CD4-positive, alpha-beta T cell treated with Interleukin-6 for 4 hours (primary cell): ENCODE measurements at regions not wholly inside any gene's neighbourhood (a gene's known extent, or its start where the extent isn't known, plus 50 kb on each side); places are given as distances from the start of the nearest gene placed in this dataset.
"Not testable (repeated sequence)": the region's sequence is repeated elsewhere in the genome, so short reads cannot be mapped to it uniquely, and the experiment has no call there.

Experiments used
- DNase-seq: peaks from one replicate; pipeline ENCODE4 v3.0.0-alpha.2; 2020; ENCODE audit warnings: mixed read lengths

DNA sequence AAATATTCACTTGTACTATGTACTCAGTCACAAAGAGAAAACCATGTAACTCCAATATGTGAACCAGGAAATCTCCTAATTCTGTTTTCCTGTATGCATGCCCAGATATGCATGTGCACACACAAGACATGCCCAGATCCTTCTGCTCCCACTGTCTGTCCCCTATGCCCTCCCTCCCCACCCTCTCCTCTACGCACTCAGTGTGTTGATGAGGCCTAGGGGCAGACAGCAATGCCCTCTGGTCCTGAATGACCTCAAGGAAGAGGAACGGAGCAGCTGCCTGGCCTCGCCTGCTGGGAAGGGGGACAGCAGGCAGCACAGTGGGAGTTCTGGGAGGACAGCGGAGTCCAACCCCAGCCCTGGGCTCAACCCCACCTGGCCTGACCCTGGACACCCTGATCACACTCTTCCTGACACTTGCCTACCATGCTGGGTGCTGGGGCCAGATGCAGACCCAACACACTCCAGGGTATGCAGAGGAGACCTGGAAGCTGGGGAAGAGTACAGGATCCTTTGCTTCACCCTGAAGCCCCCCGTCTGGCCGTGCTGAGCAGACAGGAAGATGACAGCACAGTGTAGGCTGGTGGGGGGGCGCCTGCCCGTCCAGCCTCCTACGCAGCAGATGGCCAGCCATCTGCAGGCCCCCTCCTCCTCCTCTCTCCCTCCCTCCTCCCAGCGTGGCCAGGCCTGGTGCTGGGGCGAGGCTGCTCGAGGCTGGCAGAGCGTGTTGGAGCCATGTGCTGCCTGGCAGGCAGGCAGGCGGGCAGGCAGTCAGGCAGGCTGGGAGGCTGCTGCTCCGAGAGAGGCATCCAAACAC, 106.6 kb upstream of the NCOR2 start:
- DNase-seq: no peak

GRCh38 chr12:124669271-124669721, 101.9 kb upstream of the NCOR2 start:
- DNase-seq: not testable (repeated sequence)

DNA sequence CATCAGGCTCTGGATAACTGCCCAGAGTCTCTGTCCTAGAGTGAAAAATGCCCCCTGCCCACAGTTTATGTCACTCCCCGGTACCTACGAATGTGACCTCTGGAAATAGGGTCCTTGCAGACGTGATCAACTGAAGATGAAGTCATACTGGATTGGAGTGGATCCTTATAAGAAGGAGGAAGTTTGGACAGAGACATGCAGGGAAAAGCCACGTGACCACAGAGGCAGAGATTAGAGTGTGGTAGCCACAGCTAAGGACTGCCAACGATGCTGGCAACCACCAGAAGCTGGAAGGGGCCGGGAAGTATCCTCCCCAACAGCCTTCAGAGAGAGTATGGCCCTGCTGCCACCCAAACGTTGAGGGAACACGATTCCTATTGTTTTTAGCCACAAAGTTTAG, 101.2 kb upstream of the NCOR2 start:
- DNase-seq: no peak

DNA sequence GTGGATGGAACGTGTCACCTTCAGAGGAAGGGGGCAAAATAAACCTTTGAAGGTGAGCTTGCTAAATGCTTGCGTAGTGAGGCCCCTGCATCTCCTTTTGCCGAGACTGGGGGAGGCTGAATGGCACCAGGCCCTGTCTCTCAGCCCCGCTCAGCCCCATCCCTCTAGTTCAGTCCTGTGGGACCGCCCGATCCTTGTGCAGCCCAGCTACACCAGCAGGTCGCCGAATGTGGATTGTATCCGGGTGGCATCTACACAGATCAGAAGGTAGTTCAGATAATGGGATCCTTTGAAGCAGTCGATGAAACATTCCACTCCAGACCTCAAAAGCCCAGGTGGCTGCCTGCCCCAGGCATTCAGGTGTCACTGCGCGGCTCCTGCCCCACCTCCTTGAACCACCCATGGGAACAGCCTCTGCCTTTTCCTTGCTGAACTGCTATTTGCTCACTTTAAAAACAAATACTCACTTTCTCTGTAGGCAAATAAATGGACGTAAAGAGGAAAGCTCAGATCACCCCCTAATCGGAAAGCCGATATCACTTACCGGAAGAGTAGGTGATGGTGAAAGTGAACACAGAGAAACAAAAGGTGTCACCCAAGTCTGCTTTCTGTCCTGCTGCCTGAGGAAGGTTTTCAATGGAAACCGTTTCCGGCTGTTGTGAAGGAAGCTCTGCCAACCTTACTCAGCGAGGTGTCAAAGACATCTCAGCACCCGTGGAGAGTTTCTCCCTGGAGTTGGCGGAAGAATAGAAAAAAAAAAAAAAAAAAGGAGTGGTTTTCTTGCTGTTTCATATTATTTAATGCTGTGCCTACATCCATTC, 100.3 kb upstream of the NCOR2 start:
- DNase-seq: no peak

DNA sequence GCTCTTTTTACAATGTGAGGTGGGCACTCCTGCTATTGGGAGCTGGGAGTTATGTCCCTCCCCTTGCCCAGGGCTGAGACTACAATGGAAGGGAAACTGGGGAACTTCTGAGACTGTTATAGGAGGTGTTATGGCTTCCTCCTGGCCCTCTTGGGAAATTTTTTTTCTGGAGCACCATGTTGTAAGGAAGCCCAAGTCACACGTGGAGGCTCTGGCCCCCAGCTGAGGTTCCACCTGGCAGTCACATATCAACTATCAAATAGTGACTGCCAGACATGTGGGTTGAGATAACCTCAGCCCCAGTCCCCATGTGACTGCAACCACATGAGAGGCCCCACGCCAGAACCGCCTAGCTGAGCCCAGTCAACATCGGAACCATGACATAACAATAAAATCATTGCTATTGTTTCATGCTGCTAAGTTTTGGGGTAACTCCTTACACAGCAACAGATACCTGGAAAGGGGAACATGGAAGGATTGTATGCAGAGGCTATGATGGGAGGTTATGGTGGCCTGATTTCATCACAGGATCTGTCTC, 99.4 kb upstream of the NCOR2 start:
- DNase-seq: no peak

DNA sequence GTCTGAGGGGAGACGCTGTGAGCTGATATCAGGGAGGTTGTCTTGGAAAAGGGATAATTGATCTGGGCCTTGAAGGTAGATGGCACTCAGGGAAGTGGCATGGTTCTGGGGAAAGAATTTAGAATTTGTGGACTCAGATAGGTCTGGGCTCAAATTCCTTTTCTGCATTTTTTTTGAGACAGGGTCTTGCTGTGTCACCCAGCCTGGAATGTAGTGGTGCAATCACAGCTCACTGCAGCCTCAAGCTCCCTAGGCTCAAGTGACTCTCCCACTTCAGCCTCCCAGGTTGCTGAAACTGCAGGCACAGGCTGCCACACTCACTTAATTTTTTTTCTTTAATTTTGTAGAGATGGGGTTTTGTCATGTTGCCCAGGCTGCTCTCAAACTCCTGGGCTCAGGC, 98.1 kb upstream of the NCOR2 start:
- DNase-seq: no peak

DNA sequence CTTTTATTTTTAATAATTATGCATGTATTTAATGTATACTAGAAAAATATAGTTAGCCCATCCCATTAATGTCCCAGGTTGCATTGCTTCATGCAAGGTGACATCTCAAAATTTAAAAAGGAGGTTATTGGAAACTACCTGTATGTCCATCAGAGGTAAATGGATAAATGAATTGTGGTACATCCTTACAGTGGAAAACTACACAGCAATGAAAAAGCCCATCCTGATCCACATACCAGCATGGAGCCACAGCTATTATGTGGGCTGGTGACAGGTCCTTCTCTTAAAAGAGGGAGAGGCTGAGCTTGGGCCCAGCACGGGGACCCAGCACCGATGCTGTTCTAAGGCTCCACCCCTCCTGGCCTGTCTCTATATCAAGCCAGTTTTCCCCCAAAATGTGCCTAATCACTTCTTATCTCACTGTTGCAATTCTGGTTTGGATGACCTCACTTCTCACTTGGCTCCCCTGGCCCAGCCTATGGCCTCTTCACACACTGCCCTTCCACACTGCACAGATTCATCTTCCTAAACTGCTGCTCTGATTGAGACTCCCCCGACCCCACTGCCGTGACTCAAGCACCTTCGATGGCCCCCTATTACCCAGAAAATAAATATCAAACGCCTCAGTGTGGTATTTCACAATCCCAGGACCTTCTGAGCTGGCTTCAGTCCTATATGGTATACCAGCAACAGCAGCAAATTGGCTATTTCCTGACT, 97.1 kb upstream of the NCOR2 start:
- no peak for DNase-seq

GRCh38 chr12:124663771-124664366, 96.5 kb upstream of the NCOR2 start:
- no peak for DNase-seq

- no peak for DNase-seq
These were observed 95.8 kb upstream of the NCOR2 start for GRCh38 chr12:124663206-124663605.

DNA sequence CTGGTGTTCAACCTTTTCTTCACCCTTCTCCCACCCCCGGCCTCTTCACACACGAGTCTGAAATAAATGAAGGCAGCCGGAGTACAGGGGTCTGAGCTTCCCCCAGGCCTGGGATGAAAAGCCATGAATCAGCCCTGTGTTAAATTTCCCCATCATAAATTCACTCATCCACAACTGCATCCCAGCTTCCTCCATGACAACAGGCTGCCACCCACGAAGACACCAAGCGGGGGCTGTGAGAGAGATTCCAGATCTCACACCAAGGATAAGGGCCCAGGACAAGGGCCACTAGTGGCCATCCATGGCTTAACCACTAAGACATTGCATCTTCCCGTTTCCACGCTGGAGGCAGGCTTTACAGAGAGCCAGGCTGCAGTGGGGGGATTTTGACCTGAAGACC, 93.9 kb upstream of the NCOR2 start:
- no peak for DNase-seq

- no peak for DNase-seq
These were observed 93.4 kb upstream of the NCOR2 start for GRCh38 chr12:124660851-124661250.

DNA sequence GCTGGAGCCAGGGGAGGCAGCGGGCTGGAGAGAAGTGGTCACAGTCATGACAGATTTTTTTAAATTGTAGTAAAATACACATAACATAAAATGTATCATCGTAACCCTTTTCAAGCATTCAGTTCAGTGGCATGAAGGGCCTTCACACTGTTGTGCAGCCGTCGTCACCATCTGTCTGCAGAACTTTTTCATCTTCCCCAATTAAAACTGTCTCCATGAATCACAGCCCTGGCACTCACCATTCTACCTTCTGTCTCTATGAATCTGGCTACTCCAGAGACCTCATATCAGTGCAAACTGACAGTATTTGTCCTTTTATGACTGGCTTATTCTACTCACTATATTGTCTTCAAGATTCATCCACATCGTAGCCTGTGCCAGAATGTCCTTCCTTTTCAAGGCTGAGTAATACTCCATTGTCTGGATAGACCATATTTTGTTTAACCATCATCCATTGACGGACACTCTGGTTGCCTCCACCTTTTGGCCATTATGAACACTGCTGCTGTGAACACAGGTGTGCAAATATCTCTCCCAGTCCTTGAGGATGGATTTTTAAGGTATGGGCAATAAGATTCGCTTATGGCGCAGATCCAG, 91.5 kb upstream of the NCOR2 start:
- no peak for DNase-seq

DNA sequence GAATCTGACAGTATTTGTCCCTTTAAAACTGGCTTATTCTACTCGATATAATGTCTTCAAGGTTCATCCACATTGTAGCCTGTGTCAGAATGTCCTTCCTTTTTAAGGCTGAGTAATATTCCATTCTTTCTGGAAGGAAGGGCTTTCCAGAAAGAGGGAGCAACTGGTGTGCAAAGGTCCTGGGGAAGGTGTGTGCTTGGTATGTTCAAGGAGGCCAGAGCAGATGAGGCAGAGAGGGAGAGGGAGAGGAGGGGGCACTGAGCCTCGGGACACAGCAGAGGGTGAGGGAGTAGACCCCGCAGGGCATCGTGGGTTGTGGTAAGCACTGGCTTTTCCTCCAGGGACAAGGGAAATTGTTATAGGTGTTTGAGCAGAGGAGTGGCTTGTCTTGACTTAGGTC, 90.9 kb upstream of the NCOR2 start:
- no peak for DNase-seq

GRCh38 chr12:124656947-124657434, 89.6 kb upstream of the NCOR2 start:
- no peak for DNase-seq

DNA sequence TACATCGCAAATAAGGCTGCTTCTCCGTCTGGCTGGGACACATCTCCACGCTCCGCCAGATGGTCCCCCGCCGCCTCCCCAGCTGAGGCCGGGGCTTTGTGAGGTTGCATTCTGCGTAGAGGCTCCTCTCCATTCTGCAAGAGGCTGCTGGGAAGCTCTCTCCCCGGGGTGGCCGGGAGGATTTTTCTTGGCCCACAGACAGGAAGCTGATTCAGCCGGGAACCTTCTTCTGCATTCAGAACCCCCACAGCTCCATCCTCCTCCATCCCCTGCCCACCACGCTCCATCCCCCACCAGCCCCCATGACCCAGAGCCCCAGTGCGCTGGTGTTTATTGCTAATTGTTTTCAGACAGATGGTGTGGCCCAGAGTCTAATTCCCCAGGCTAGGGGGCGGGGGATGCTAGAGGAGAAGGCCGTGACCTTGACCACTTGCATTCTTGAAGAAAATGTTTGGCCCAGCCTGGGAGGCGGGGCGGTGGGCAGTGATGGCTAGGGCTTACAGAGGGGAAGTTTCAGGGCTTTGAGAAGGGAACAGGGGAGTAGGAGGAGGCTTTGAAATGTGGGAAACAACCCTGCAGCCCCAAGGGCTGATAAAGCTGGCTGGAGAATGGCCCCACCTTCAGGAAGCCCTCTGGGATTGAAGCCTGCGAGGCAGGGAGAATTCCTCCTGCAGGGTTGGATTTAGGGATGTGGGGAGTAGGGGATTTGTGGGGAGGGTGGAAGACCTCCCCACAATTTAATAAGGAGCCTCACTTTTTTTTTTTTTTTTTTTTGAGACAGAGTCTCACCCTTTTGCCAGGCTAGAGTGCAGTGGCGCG, 88.5 kb upstream of the NCOR2 start:
- no peak for DNase-seq

DNA sequence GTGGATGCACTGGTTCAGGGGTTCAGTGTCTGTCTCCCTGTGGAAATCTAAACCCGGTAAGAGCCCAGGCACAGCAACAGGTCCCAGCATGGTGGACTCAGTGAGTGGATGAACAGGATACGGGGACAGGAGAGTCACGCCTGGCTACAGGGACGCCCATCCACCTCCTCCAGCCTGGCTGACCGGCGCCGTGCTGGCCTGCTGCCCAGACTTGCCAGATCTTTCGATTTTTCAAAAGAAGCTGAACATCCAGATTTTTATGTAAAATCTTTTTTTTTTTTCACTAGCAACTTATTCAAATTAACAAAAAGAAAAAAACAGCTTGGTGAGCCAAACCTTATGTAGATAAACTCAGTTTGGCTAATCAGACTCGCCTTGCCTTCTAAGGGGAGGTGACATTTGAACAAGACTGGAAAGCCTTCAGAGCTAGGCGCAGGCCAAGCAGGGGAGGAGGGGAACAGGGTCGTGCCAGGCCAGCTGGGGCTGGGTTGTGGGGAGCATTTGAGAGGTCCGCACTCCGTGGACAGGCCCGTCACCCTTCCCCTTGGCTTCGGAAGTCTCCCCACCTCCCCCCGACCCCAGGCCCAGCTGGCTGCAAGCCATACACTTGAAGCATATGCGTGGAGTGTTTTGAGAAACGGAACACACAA, 87.8 kb upstream of the NCOR2 start:
- no peak for DNase-seq

GRCh38 chr12:124654666-124655047, 87.2 kb upstream of the NCOR2 start:
- DNase-seq: no peak

- no peak for DNase-seq
These were observed 85.9 kb upstream of the NCOR2 start for GRCh38 chr12:124653169-124653931.

DNA sequence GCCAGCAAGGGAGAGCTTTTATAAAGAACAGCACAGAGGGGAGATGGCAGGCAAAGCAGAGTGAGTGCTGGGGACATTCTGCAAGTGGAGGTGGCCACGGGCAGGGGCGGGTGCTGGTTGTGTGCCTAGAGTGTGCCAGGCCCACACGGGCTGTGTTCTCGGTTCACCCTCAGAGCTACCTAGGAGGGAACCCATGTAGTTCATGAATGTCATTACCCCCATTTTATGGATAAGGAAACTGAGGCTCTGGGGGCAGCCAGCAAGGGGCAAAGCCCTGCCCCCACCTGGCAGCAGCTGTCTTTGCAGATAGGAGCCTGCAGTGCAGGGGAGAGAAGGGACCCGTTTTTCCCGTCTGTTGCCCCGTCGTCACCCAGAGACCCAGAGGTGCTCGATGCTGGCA, 85.2 kb upstream of the NCOR2 start:
- no peak for DNase-seq
